ENCODE measurements at regions not wholly inside any gene's neighbourhood (a gene's known extent, or its start where the extent isn't known, plus 50 kb on each side); places are given as distances from the start of the nearest gene placed in this dataset.

GRCh38 chr5:136750224-136750862 is 385.0 kb upstream of the TRPC7 start:
- POLR2A ChIA-PET: no interaction called here
- H3K4me1 ChIP-seq (ENCODE audit: control insufficient read depth, insufficient read depth, low read length): no peaks in the 10 kb centered on the region
- no peak for TF ChIP-seq ZFP37 (tag by site-specific recombination; IDR thresholded peaks at IDR 0.05)
- peak; percentile 56; the same call in 1 of the 2 replicates for TF ChIP-seq ZNF600 (tag by site-specific recombination; IDR thresholded peaks at IDR 0.05)
- no peak for TF ChIP-seq ZNF10 (tag by site-specific recombination; IDR thresholded peaks at IDR 0.05)
- no peak for TF ChIP-seq ZNF221 (tag by site-specific recombination; IDR thresholded peaks at IDR 0.05; ENCODE audit: borderline replicate concordance)
- peak; percentile 73 for TF ChIP-seq ZNF660 (tag by site-specific recombination; IDR thresholded peaks at IDR 0.05)
- no peak for TF ChIP-seq IKZF3 (tag by site-specific recombination; IDR thresholded peaks at IDR 0.05)
- TF ChIP-seq ZNF169 (tag by site-specific recombination; IDR thresholded peaks at IDR 0.05): no peak
- no peak for TF ChIP-seq KLF10 (tag by site-specific recombination; IDR thresholded peaks at IDR 0.05)
- TF ChIP-seq ZBTB11 (tag by site-specific recombination; conservative IDR thresholded peaks at IDR 0.05; ENCODE audit: low read depth): no peak
- TF ChIP-seq REPIN1 (tag by site-specific recombination; IDR thresholded peaks at IDR 0.05; ENCODE audit: low read depth): no peak
- no peak for TF ChIP-seq TSHZ1 (tag by site-specific recombination; IDR thresholded peaks at IDR 0.05; ENCODE audit: borderline replicate concordance)
- TF ChIP-seq ZNF629 (tag by site-specific recombination; IDR thresholded peaks at IDR 0.05): peak; percentile 32; the same call in 1 of the 2 replicates
- 0 out of 2 replicates have a peak, but pooled peaks have one; percentile 31 for TF ChIP-seq ZFHX2 (tag by site-specific recombination; conservative IDR thresholded peaks at IDR 0.05)
- TF ChIP-seq PATZ1 (tag by site-specific recombination; IDR thresholded peaks at IDR 0.05): no peak
- peak; percentile 42; the same call in 1 of the 2 replicates for TF ChIP-seq ZBTB21 (tag by site-specific recombination; IDR thresholded peaks at IDR 0.05)
- peak; percentile 75; the same call in 1 of the 2 replicates for TF ChIP-seq GLIS1 (tag by site-specific recombination; IDR thresholded peaks at IDR 0.05)
- 0 out of 2 replicates have a peak, but pooled peaks have one; percentile 20 for TF ChIP-seq ZNF335 (tag by site-specific recombination; conservative IDR thresholded peaks at IDR 0.05)
- TF ChIP-seq ZBTB26 (tag by site-specific recombination; optimal IDR thresholded peaks at IDR 0.05): no peak
- TF ChIP-seq ZNF529 (tag by site-specific recombination; IDR thresholded peaks at IDR 0.05; ENCODE audit: insufficient replicate concordance): no peak
- TF ChIP-seq ZNF76 (tag by site-specific recombination; IDR thresholded peaks at IDR 0.05; ENCODE audit: borderline replicate concordance, low read depth): no peak
- TF ChIP-seq ZNF398 (tag by site-specific recombination; IDR thresholded peaks at IDR 0.05): no peak
- no peak for TF ChIP-seq HOXA7 (CRISPR knock-in tag; IDR thresholded peaks at IDR 0.05; ENCODE audit: borderline replicate concordance)
- TF ChIP-seq ZNF561 (tag by site-specific recombination; IDR thresholded peaks at IDR 0.05; ENCODE audit: borderline replicate concordance): no peak
- no peak for TF ChIP-seq ZNF211 (tag by site-specific recombination; IDR thresholded peaks at IDR 0.05; ENCODE audit: low read depth)
- TF ChIP-seq ZBTB7A (tag by site-specific recombination; IDR thresholded peaks at IDR 0.05; ENCODE audit: low read depth): no peak

More at GRCh38 chr5:136750224-136750862, 385.0 kb upstream of the TRPC7 start:
- H3K9me3 ChIP-seq (ENCODE audit: control insufficient read depth, insufficient read depth, low read depth, low read length): no peaks in the 10 kb centered on the region
- no peaks in the 10 kb centered on the region for H3K36me3 ChIP-seq (ENCODE audit: control insufficient read depth in 2 of 2, insufficient read depth in 1 of 2, low read length in 2 of 2)
- CTCF ChIA-PET: interaction anchor here (0.6 to 2.1 kb wide), 4 partner anchors 11 to 1183 kb away, joined by 3 to 5 read pairs (median 4); no protein-coding TSS in a partner anchor
- no peak overlapping the region for H3K27ac ChIP-seq (ENCODE audit: extremely low read depth, low read depth, low read length)
- no peak overlapping the region for H3K4me3 ChIP-seq (ENCODE audit: low read depth, low read length)

All from HEK293 (cell line).